ENCODE measurements at regions not wholly inside any gene's neighbourhood (a gene's known extent, or its start where the extent isn't known, plus 50 kb on each side); places are given as distances from the start of the nearest gene placed in this dataset.

- Mint-ChIP-seq H3K36me3 (peaks cover 1% of the 10 kb centered on the region), H3K27me3 (peaks cover 16% of the 10 kb centered on the region), H3K9me3 (no peaks in the 10 kb centered on the region), H3K4me3 (no peak overlapping the region), H3K27ac (no peak overlapping the region), H3K4me1 (no peaks in the 10 kb centered on the region)
- DNase-seq, result no peak
- CTCF ChIA-PET, result no interaction called here
These were observed 441.7 kb upstream of the NR2F2 start for GRCh38 chr15:95888762-95889161.

- CTCF ChIA-PET, result no interaction called here
- Mint-ChIP-seq H3K27ac (no peak overlapping the region), H3K9me3 (no peaks in the 10 kb centered on the region), H3K4me3 (no peak overlapping the region), H3K27me3 (peaks cover 11% of the 10 kb centered on the region), H3K36me3 (peaks cover 1% of the 10 kb centered on the region), H3K4me1 (no peaks in the 10 kb centered on the region)
- no peak for DNase-seq
These were observed 436.0 kb upstream of the NR2F2 start for GRCh38 chr15:95894407-95894956.

- H3K9me3 Mint-ChIP-seq, result no peaks in the 10 kb centered on the region
- H3K27ac Mint-ChIP-seq, result no peak overlapping the region
- H3K27me3 Mint-ChIP-seq, result peaks cover 12% of the 10 kb centered on the region
- CTCF ChIA-PET, result interaction anchor here (0.7 kb wide), 1 partner anchor 241 kb away, joined by 3 read pairs; no protein-coding TSS in a partner anchor
- H3K36me3 Mint-ChIP-seq, result peaks cover 1% of the 10 kb centered on the region
- no peak for DNase-seq
- H3K4me1 Mint-ChIP-seq, result no peaks in the 10 kb centered on the region
- no peak overlapping the region for H3K4me3 Mint-ChIP-seq
These were observed 435.0 kb upstream of the NR2F2 start for GRCh38 chr15:95895508-95895907.

- DNase-seq, result no peak
- H3K4me3 Mint-ChIP-seq, result no peak overlapping the region
- H3K4me1 Mint-ChIP-seq, result no peaks in the 10 kb centered on the region
- no peaks in the 10 kb centered on the region for H3K36me3 Mint-ChIP-seq
- H3K27ac Mint-ChIP-seq, result no peak overlapping the region
- CTCF ChIA-PET, result no interaction called here
- peaks cover 12% of the 10 kb centered on the region for H3K27me3 Mint-ChIP-seq
- H3K9me3 Mint-ChIP-seq, result no peaks in the 10 kb centered on the region
These were observed 432.8 kb upstream of the NR2F2 start for GRCh38 chr15:95897651-95898050.

- Mint-ChIP-seq H3K4me3 (no peak overlapping the region), H3K27me3 (peaks cover 12% of the 10 kb centered on the region), H3K4me1 (no peaks in the 10 kb centered on the region), H3K36me3 (no peaks in the 10 kb centered on the region), H3K9me3 (no peaks in the 10 kb centered on the region), H3K27ac (no peak overlapping the region)
- no peak for DNase-seq
- CTCF ChIA-PET, result no interaction called here
These were observed 431.7 kb upstream of the NR2F2 start for GRCh38 chr15:95898761-95899160.

- no peaks in the 10 kb centered on the region for H3K36me3 Mint-ChIP-seq
- H3K27me3 Mint-ChIP-seq, result peaks cover 17% of the 10 kb centered on the region
- no peaks in the 10 kb centered on the region for H3K9me3 Mint-ChIP-seq
- no peak overlapping the region for H3K27ac Mint-ChIP-seq
- no peak for DNase-seq
- no peak overlapping the region for H3K4me3 Mint-ChIP-seq
- CTCF ChIA-PET, result no interaction called here
- H3K4me1 Mint-ChIP-seq, result no peaks in the 10 kb centered on the region
These were observed 429.2 kb upstream of the NR2F2 start for GRCh38 chr15:95901271-95901670.

GRCh38 chr15:95902606-95903005 is 427.9 kb upstream of the NR2F2 start:
- Mint-ChIP-seq H3K9me3 (no peaks in the 10 kb centered on the region), H3K27me3 (peaks cover 24% of the 10 kb centered on the region), H3K4me3 (no peak overlapping the region), H3K27ac (no peak overlapping the region), H3K4me1 (no peaks in the 10 kb centered on the region), H3K36me3 (no peaks in the 10 kb centered on the region)
- CTCF ChIA-PET, result no interaction called here
- no peak for DNase-seq

- H3K36me3 Mint-ChIP-seq, result no peaks in the 10 kb centered on the region
- CTCF ChIA-PET, result no interaction called here
- no peak overlapping the region for H3K4me3 Mint-ChIP-seq
- no peaks in the 10 kb centered on the region for H3K4me1 Mint-ChIP-seq
- no peak for DNase-seq
- H3K27me3 Mint-ChIP-seq, result peaks cover 24% of the 10 kb centered on the region
- no peaks in the 10 kb centered on the region for H3K9me3 Mint-ChIP-seq
- H3K27ac Mint-ChIP-seq, result no peak overlapping the region
These were observed 427.1 kb upstream of the NR2F2 start for GRCh38 chr15:95903352-95903751.

- H3K4me3 Mint-ChIP-seq, result no peak overlapping the region
- peaks cover 31% of the 10 kb centered on the region for H3K27me3 Mint-ChIP-seq
- no peaks in the 10 kb centered on the region for H3K9me3 Mint-ChIP-seq
- no peak overlapping the region for H3K27ac Mint-ChIP-seq
- no peak for DNase-seq
- no peaks in the 10 kb centered on the region for H3K36me3 Mint-ChIP-seq
- H3K4me1 Mint-ChIP-seq, result no peaks in the 10 kb centered on the region
- CTCF ChIA-PET, result no interaction called here
These were observed 419.8 kb upstream of the NR2F2 start for GRCh38 chr15:95910643-95911212.

- H3K9me3 Mint-ChIP-seq, result no peaks in the 10 kb centered on the region
- no peaks in the 10 kb centered on the region for H3K36me3 Mint-ChIP-seq
- no peaks in the 10 kb centered on the region for H3K4me1 Mint-ChIP-seq
- H3K27me3 Mint-ChIP-seq, result peaks cover 29% of the 10 kb centered on the region
- no peak overlapping the region for H3K4me3 Mint-ChIP-seq
- CTCF ChIA-PET, result no interaction called here
- no peak for DNase-seq
- no peak overlapping the region for H3K27ac Mint-ChIP-seq
These were observed 418.8 kb upstream of the NR2F2 start for GRCh38 chr15:95911570-95912279.

GRCh38 chr15:95912280-95912625 is 418.2 kb upstream of the NR2F2 start:
- H3K4me3 Mint-ChIP-seq, result no peak overlapping the region
- H3K4me1 Mint-ChIP-seq, result no peaks in the 10 kb centered on the region
- DNase-seq, result no peak
- H3K36me3 Mint-ChIP-seq, result no peaks in the 10 kb centered on the region
- CTCF ChIA-PET, result no interaction called here
- peaks cover 24% of the 10 kb centered on the region for H3K27me3 Mint-ChIP-seq
- H3K9me3 Mint-ChIP-seq, result no peaks in the 10 kb centered on the region
- H3K27ac Mint-ChIP-seq, result no peak overlapping the region

GRCh38 chr15:95912728-95913127 is 417.8 kb upstream of the NR2F2 start:
- Mint-ChIP-seq H3K4me3 (no peak overlapping the region), H3K27me3 (peaks cover 24% of the 10 kb centered on the region), H3K36me3 (no peaks in the 10 kb centered on the region), H3K27ac (no peak overlapping the region), H3K9me3 (no peaks in the 10 kb centered on the region), H3K4me1 (no peaks in the 10 kb centered on the region)
- CTCF ChIA-PET, result no interaction called here
- no peak for DNase-seq

- no peak overlapping the region for H3K4me3 Mint-ChIP-seq
- no peak for DNase-seq
- no peak overlapping the region for H3K27ac Mint-ChIP-seq
- no peaks in the 10 kb centered on the region for H3K9me3 Mint-ChIP-seq
- no peaks in the 10 kb centered on the region for H3K4me1 Mint-ChIP-seq
- CTCF ChIA-PET, result no interaction called here
- H3K27me3 Mint-ChIP-seq, result peaks cover 14% of the 10 kb centered on the region
- H3K36me3 Mint-ChIP-seq, result no peaks in the 10 kb centered on the region
These were observed 413.9 kb upstream of the NR2F2 start for GRCh38 chr15:95916568-95916967.

- peaks cover 10% of the 10 kb centered on the region for H3K27me3 Mint-ChIP-seq
- no peaks in the 10 kb centered on the region for H3K4me1 Mint-ChIP-seq
- H3K9me3 Mint-ChIP-seq, result no peaks in the 10 kb centered on the region
- no peak overlapping the region for H3K27ac Mint-ChIP-seq
- CTCF ChIA-PET, result no interaction called here
- H3K36me3 Mint-ChIP-seq, result no peaks in the 10 kb centered on the region
- no peak for DNase-seq
- no peak overlapping the region for H3K4me3 Mint-ChIP-seq
These were observed 412.0 kb upstream of the NR2F2 start for GRCh38 chr15:95918525-95918924.

- Mint-ChIP-seq H3K4me3 (no peak overlapping the region), H3K27ac (no peak overlapping the region), H3K27me3 (peaks cover 10% of the 10 kb centered on the region), H3K36me3 (no peaks in the 10 kb centered on the region), H3K4me1 (no peaks in the 10 kb centered on the region), H3K9me3 (no peaks in the 10 kb centered on the region)
- DNase-seq, result no peak
- CTCF ChIA-PET, result no interaction called here
These were observed 411.0 kb upstream of the NR2F2 start for GRCh38 chr15:95919460-95919859.
